ENCODE measurements at regions not wholly inside any gene's neighbourhood (a gene's known extent, or its start where the extent isn't known, plus 50 kb on each side); places are given as distances from the start of the nearest gene placed in this dataset.

- Histone ChIP-seq H3K9me3 (replicated peaks; ENCODE audit: insufficient read depth, low read length) (no peaks in the 10 kb centered on the region), H3K4me2 (ENCODE audit: low read depth, low read length) (no peak overlapping the region), H4K20me1 (ENCODE audit: insufficient read depth, low read length) (no peaks in the 10 kb centered on the region), H3K79me2 (ENCODE audit: low read length) (no peaks in the 10 kb centered on the region), H3K9ac (ENCODE audit: low read length) (no peak overlapping the region), H3K9me2 (replicated peaks; ENCODE audit: insufficient read depth, low read length) (no peaks in the 10 kb centered on the region), H3K4me3 (ENCODE audit: low read length) (no peak overlapping the region), H3K27me3 (replicated peaks; ENCODE audit: insufficient read depth, low read length) (peaks cover 79% of the 10 kb centered on the region), H3K27ac (ENCODE audit: low read length) (no peak overlapping the region), H2AFZ (ENCODE audit: low read length) (no peak overlapping the region), H3K36me3 (replicated peaks; ENCODE audit: insufficient read depth, low read length) (no peaks in the 10 kb centered on the region), H3F3A (ENCODE audit: insufficient read depth, low read length) (peaks cover 3% of the 10 kb centered on the region; the same call in 1 of the 2 replicates), H3K4me1 (ENCODE audit: low read length) (peaks cover 13% of the 10 kb centered on the region)
- no peak for DNase-seq
- TF ChIP-seq CTCF (IDR thresholded peaks at IDR 0.05; ENCODE audit: low read length) = no peak
These were observed 52.0 kb upstream of the AMZ2 start for GRCh38 chr17:68195667-68196393.

- Histone ChIP-seq H3K27ac (ENCODE audit: low read length) (no peak overlapping the region), H3K27me3 (replicated peaks; ENCODE audit: insufficient read depth, low read length) (peaks cover 76% of the 10 kb centered on the region), H2AFZ (ENCODE audit: low read length) (no peak overlapping the region), H3K4me1 (ENCODE audit: low read length) (peaks cover 13% of the 10 kb centered on the region), H3F3A (ENCODE audit: insufficient read depth, low read length) (peaks cover 3% of the 10 kb centered on the region; the same call in 1 of the 2 replicates), H3K4me2 (ENCODE audit: low read depth, low read length) (peak overlapping the region; percentile 67), H3K9me3 (replicated peaks; ENCODE audit: insufficient read depth, low read length) (no peaks in the 10 kb centered on the region), H3K4me3 (ENCODE audit: low read length) (peak overlapping the region; percentile 30; the same call in 1 of the 2 replicates), H3K36me3 (replicated peaks; ENCODE audit: insufficient read depth, low read length) (no peaks in the 10 kb centered on the region), H3K79me2 (ENCODE audit: low read length) (no peaks in the 10 kb centered on the region), H3K9ac (ENCODE audit: low read length) (no peak overlapping the region), H3K9me2 (replicated peaks; ENCODE audit: insufficient read depth, low read length) (no peaks in the 10 kb centered on the region), H4K20me1 (ENCODE audit: insufficient read depth, low read length) (no peaks in the 10 kb centered on the region)
- DNase-seq = no peak
- no peak for TF ChIP-seq EZH2 (optimal IDR thresholded peaks at IDR 0.05; ENCODE audit: low read depth, low read length)
- TF ChIP-seq EZH2phosphoT487 (IDR thresholded peaks at IDR 0.05; ENCODE audit: low read length) = no peak
- TF ChIP-seq CTCF (IDR thresholded peaks at IDR 0.05; ENCODE audit: low read length) = no peak
These were observed 51.3 kb upstream of the AMZ2 start for GRCh38 chr17:68196394-68197090.

- Histone ChIP-seq H3F3A (ENCODE audit: insufficient read depth, low read length) (peaks cover 3% of the 10 kb centered on the region; the same call in 1 of the 2 replicates), H3K36me3 (replicated peaks; ENCODE audit: insufficient read depth, low read length) (no peaks in the 10 kb centered on the region), H3K79me2 (ENCODE audit: low read length) (no peaks in the 10 kb centered on the region), H2AFZ (ENCODE audit: low read length) (no peak overlapping the region), H3K27me3 (replicated peaks; ENCODE audit: insufficient read depth, low read length) (peaks cover 68% of the 10 kb centered on the region), H3K4me2 (ENCODE audit: low read depth, low read length) (peak overlapping the region; percentile 67), H3K9ac (ENCODE audit: low read length) (no peak overlapping the region), H3K4me1 (ENCODE audit: low read length) (peaks cover 13% of the 10 kb centered on the region), H3K9me2 (replicated peaks; ENCODE audit: insufficient read depth, low read length) (no peaks in the 10 kb centered on the region), H3K9me3 (replicated peaks; ENCODE audit: insufficient read depth, low read length) (no peaks in the 10 kb centered on the region), H3K4me3 (ENCODE audit: low read length) (peak overlapping the region; percentile 30), H3K27ac (ENCODE audit: low read length) (no peak overlapping the region), H4K20me1 (ENCODE audit: insufficient read depth, low read length) (no peaks in the 10 kb centered on the region)
- DNase-seq = no peak
- TF ChIP-seq EZH2 (optimal IDR thresholded peaks at IDR 0.05; ENCODE audit: low read depth, low read length) = no peak
- no peak for TF ChIP-seq EZH2phosphoT487 (IDR thresholded peaks at IDR 0.05; ENCODE audit: low read length)
- no peak for TF ChIP-seq CTCF (IDR thresholded peaks at IDR 0.05; ENCODE audit: low read length)
These were observed 50.5 kb upstream of the AMZ2 start for GRCh38 chr17:68197091-68197996.

Measured in MM.1S (cell line).